Bronchial epithelial cell (primary cell): ENCODE measurements at regions not wholly inside any gene's neighbourhood (a gene's known extent, or its start where the extent isn't known, plus 50 kb on each side); places are given as distances from the start of the nearest gene placed in this dataset.

Source experiments
- DNase-seq: peaks from one replicate; pipeline ENCODE4 v3.0.0-alpha.2; 2010; ENCODE audit warnings: low read depth
- FAIRE-seq: peaks from 2 replicates; lab custom pipeline; 2011; peaks lifted over from hg19 to GRCh38; lab: Jason Lieb, UNC
- H3K27me3 ChIP-seq: 2 replicates; pipeline ENCODE4 v1.5.1; 2011; ENCODE audit warnings: low read length; ENCODE audit not compliant: control insufficient read depth, insufficient read depth
- H3K36me3 ChIP-seq: 2 replicates; pipeline ENCODE4 v1.5.1; 2011; ENCODE audit warnings: low read length; ENCODE audit not compliant: control insufficient read depth, insufficient read depth
- H3K4me3 ChIP-seq: 2 replicates; pipeline ENCODE4 v1.5.1; 2011; ENCODE audit warnings: mild to moderate bottlenecking, low read depth, low read length, control low read depth
- TF ChIP-seq, protein P1 (sequence below): IDR thresholded peaks from 2 replicates; pipeline ENCODE4 v1.5.1; 2011; ENCODE audit warnings: mild to moderate bottlenecking, moderate library complexity, low read length, control low read depth, inconsistent platforms; ENCODE audit not compliant: insufficient read depth, severe bottlenecking

DNA sequence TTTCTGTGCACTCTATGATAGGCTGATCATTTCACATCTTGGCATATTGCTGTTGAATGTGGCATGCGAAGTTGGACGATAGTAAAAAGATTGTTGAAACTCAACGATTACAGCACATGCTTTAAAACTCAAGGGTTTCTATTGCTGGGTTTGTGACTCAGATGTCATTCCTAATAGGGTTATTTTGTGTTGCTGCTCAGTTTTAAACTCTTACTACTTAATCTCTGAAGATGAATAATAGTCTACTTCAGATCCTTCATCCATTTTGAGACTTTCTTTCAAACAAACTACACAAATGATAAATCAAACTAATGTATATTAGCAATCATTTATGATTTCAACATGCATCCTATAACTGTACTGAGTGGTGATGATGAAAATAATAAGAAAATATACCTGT, 71.3 kb upstream of the MBNL1 start:
- H3K4me3 ChIP-seq, result no peak overlapping the region
- FAIRE-seq, result no peak
- TF ChIP-seq, protein P1, sequence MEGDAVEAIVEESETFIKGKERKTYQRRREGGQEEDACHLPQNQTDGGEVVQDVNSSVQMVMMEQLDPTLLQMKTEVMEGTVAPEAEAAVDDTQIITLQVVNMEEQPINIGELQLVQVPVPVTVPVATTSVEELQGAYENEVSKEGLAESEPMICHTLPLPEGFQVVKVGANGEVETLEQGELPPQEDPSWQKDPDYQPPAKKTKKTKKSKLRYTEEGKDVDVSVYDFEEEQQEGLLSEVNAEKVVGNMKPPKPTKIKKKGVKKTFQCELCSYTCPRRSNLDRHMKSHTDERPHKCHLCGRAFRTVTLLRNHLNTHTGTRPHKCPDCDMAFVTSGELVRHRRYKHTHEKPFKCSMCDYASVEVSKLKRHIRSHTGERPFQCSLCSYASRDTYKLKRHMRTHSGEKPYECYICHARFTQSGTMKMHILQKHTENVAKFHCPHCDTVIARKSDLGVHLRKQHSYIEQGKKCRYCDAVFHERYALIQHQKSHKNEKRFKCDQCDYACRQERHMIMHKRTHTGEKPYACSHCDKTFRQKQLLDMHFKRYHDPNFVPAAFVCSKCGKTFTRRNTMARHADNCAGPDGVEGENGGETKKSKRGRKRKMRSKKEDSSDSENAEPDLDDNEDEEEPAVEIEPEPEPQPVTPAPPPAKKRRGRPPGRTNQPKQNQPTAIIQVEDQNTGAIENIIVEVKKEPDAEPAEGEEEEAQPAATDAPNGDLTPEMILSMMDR, result no peak

DNA sequence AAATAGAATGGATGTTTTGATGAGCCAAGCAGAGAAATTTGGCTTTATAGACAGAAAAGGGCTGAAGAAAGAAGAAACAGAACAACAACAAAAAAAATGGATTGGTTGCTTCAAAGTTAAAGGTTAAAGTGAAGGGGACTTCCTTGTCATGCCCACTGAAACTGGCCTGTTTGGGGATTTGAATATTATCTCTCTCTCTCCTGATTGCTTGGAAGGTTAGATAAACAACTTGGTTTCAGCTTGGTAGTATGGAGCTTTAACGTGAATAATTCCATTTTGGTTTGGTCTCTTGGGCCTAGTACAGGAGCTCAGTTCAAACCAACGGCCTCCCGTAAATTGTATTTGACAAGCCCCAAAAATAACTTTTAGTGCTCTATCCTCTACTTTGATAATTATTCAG, 70.8 kb upstream of the MBNL1 start:
- no peaks in the 10 kb centered on the region for H3K27me3 ChIP-seq
- no peak overlapping the region for H3K4me3 ChIP-seq
- FAIRE-seq, result no peak
- H3K36me3 ChIP-seq, result no peaks in the 10 kb centered on the region
- DNase-seq, result no peak
- TF ChIP-seq, protein P1, result no peak

More for the DNA sequence above, 71.3 kb upstream of the MBNL1 start:
- Histone ChIP-seq H3K36me3 (no peaks in the 10 kb centered on the region), H3K27me3 (no peaks in the 10 kb centered on the region)
- no peak for DNase-seq

DNA sequence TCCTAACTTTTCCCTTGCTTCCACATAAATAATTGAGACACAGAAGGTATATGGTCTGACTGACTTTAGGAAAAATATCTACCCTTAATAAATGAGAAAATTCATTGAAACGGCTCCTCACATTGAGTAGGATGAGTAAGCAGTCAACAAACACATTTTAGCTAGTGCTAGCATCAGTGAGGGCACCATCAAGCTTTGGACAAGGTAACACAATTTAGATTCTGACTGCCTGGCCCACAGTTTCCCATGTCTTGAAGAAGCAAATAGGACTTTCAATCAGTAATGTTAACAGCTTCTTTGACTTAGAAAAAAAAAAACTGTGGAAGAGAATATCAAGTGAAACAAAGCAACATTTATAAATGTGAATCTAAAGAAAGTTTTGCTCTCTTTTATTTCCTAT, 70.1 kb upstream of the MBNL1 start:
- Histone ChIP-seq H3K27me3 (no peaks in the 10 kb centered on the region), H3K36me3 (no peaks in the 10 kb centered on the region), H3K4me3 (no peak overlapping the region)
- no peak for DNase-seq
- TF ChIP-seq, protein P1, result no peak
- FAIRE-seq, result no peak

DNA sequence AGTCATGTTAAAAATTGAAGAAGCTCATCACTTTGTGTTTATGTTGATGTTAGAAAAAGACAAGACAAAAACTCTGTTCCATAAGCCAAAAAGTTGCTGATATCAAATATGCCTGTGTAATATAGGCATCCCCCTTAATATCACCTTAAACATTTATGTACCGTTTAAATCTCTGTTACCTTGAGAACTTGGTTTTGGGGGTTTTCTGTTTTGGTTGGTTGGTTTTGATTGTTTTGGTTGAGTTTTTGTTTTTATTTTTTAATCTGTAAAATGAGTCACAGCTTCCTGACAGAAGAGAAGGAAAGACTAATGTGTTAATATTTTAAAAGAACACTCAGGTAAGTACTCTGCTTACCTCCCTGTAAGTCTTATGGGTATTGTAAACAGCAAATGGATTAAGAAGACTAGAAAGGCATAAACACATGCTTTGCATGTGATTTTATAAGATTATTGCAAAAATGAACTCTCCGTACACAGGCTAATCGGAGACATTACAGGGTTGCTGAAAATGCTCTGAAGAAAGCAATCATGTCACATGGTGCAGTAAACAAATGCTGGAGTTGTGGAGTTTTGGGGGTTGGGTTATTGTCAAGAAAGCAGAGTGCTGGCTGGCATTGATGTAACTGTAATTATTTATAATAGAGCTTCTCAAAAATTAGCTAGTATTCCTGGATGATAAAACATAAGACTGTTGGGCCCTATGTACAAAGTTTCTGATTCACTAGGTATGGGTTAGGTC, 69.5 kb upstream of the MBNL1 start:
- Histone ChIP-seq H3K27me3 (no peaks in the 10 kb centered on the region), H3K4me3 (no peak overlapping the region), H3K36me3 (no peaks in the 10 kb centered on the region)
- FAIRE-seq, result no peak
- DNase-seq, result no peak
- TF ChIP-seq, protein P1, result no peak

DNA sequence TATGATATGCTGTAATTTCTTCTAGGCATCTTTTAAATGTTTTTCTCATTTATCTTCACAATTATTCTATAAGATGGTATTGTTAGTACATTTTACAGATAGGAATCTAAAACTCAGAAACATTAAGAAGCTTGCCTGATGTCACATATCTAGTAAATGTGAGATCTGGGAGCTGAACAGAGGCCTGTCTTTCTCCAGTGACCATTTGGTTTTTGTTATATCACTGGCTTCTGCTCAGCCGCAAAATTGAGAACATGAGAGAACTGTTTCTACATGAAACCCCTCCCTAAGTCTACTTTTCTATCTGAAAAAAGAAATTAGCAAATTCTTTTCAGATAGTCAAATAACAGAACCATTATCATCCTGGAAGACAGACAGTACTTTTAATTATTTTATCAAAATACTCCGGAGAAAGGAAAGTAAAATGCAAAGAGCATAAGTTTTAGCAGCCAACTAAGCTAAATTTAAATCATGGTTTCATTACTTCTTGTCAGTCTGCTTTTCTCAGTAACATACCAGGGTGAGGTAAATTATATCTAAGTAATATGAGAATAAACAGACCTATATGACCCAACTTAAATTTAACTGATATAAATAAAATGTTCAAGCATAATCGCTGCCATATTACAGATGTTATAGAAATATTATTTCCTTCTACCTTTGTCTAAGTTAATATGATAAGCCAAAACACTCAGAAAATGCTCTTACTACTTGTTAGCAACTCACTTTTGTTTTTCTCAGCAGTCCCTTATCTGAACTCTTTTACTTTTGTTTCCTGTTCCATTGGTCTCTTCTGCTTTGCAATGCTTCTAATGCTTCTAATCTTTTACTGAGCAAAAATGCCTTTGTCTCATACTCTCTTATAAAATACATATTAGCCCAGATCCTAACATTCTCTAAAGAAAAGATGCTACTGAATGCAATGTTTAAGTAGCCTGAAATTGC, 68.0 kb upstream of the MBNL1 start:
- TF ChIP-seq, protein P1, result no peak
- Histone ChIP-seq H3K36me3 (no peaks in the 10 kb centered on the region), H3K27me3 (no peaks in the 10 kb centered on the region), H3K4me3 (no peak overlapping the region)
- DNase-seq (no peak), FAIRE-seq (no peak)
